Esophagus muscularis mucosa (tissue), 4 donors: ENCODE measurements at regions not wholly inside any gene's neighbourhood (a gene's known extent, or its start where the extent isn't known, plus 50 kb on each side); places are given as distances from the start of the nearest gene placed in this dataset.
"Not testable (repeated sequence)": the region's sequence is repeated elsewhere in the genome, so short reads cannot be mapped to it uniquely, and the experiment has no call there.

Experiments used
- DNase-seq: peaks from one replicate; pipeline ENCODE4 v3.0.0-alpha.2; 2017; ENCODE audit errors: extremely low spot score
- H3K27ac ChIP-seq, 4 donors: fragments of 200-600 bp; sonication (generic); replicated peaks in 1 of 4; 1 replicate in 3 of 4; 2 replicates in 1 of 4; pipeline ENCODE4 v1.5.1; 2016 to 2019; ENCODE audit warnings: mild to moderate bottlenecking in 1 of 4
- H3K27me3 ChIP-seq, 4 donors: fragments of 200-600 bp; sonication (generic); one replicate each; pipeline versions ENCODE4 v1.5.1 to v1.6.0; 2016 to 2019
- H3K36me3 ChIP-seq, 4 donors: fragments of 200-600 bp; sonication (generic); one replicate each; pipeline ENCODE4 v1.5.1; 2016 to 2019
- H3K4me1 ChIP-seq, 4 donors: fragments of 200-600 bp; sonication (generic); one replicate each; pipeline ENCODE4 v1.5.1; 2016 to 2019
- H3K4me3 ChIP-seq, 4 donors: fragments of 200-600 bp; sonication (generic); 1 replicate in 2 of 4; 2 replicates in 2 of 4; pipeline ENCODE4 v1.5.1; 2016 to 2019; ENCODE audit warnings: mild to moderate bottlenecking in 4 of 4, moderate library complexity in 1 of 4
- H3K9me3 ChIP-seq, 4 donors: fragments of 200-600 bp; sonication (generic); 1 replicate in 3 of 4; 2 replicates in 1 of 4; pipeline ENCODE4 v1.5.1; 2016 to 2019
- WGBS: methylation state at CpG from one replicate; pipeline ENCODE4 v1.1.5; 2018; 5-methylcytosine and 5-hydroxymethylcytosine counted together
- intact Hi-C: fragments of 100-400 bp; cut with DNase I; formaldehyde crosslinking; loops from one replicate; pipeline ENCODE4 v1.15.1; 2023

DNA sequence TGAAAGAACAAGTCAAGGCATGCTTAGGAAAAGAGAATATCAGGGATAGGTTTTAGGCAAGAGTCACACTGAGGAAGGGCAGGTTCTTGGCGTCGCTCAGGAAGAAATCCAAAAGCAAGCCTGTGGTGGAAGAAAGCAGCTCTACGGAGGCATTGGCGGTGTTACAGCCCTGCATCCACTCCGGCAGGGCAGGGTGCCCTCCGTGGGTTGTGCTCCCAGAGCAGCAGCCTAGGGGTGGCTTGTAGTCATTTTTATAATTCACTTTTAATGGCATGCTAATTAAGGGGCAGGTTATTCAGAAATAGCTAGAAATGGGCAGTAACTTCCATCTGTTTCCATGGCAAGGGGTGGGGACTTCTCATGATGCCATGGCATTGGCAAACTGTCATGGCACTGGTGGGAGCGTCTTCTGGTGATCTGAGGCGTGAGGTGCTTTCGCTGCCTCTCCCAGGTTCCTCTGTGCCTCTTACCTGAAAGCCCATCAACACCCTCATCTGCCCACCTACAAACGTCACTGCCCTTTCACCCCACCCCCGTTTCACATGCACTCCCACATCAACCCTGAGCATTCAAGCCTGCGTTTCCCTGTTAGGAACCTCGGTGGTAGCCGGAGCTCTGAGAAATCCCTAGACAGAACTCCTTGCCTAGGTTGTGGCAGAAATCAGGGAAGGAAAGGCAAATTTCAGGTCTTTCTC, 1763.8 kb upstream of the TPTE start:
- H3K36me3 ChIP-seq, H3K4me3 ChIP-seq, H3K27ac ChIP-seq, H3K4me1 ChIP-seq, DNase-seq, intact Hi-C loops: not testable (repeated sequence)
- peaks cover 0 to 25% (median 4%) of the 10 kb centered on the region in 4 donors for H3K9me3 ChIP-seq
- WGBS = 63% methylated on average over 14 of the region's 14 CpGs
- H3K27me3 ChIP-seq = peaks cover 0 to 11% (median 0%) of the 10 kb centered on the region in 4 donors

DNA sequence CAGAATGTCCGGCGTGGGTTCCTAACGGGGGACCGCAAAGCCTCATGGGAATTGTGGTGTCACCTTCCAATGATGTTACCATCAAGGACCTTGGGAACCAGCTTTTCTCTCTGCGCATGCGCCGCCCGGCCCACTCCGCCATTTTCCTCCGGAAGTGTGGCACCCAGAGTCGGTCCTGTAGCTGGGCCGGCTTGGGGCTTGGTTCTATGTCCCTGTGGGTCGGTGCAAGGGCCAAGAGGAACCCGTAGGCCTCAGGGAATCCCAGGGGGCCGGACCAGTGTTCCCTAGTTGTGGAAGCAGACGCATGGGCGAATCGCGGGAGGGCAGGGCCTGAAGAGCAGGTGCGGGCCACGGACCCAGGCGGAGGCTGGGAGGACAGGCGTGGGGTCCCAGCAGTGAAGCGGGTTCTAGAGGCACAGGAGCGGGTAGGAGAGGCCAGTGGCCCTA, 1762.4 kb upstream of the TPTE start:
- peak; percentile 92 for DNase-seq
- H3K36me3 ChIP-seq, H3K4me3 ChIP-seq, intact Hi-C loops, H3K4me1 ChIP-seq, H3K27ac ChIP-seq: not testable (repeated sequence)
- Histone ChIP-seq H3K27me3 (peaks cover 0 to 11% (median 0%) of the 10 kb centered on the region in 4 donors), H3K9me3 (peaks cover 0 to 39% (median 9%) of the 10 kb centered on the region in 4 donors)
- 82% methylated on average over 25 of the region's 25 CpGs for WGBS

DNA sequence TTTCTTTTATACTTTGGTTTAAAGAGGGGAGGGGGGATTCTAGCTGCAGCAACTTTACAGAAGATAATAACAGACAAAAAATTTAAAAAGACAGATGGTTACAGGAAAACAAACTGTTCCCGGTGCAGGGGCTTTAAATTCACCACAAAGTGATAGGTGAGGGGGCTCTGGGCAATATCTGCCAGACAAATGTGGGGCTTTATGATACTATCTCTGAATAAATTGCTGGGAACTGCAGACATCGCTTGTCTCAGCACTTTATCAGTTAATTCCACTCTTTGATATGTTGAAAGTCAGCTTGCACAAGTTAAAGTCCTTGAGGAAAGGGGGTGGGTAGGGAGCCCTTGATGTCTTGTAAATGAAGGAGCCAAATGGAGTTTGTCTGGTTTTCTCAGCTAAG, 1759.1 kb upstream of the TPTE start:
- H3K27ac ChIP-seq, H3K4me1 ChIP-seq, intact Hi-C loops, DNase-seq, H3K36me3 ChIP-seq, H3K4me3 ChIP-seq: not testable (repeated sequence)
- Histone ChIP-seq H3K27me3 (peaks cover 0 to 11% (median 0%) of the 10 kb centered on the region in 4 donors), H3K9me3 (peaks cover 0 to 49% (median 15%) of the 10 kb centered on the region in 4 donors)
- WGBS = 15% methylated on average over 2 of the region's 2 CpGs

DNA sequence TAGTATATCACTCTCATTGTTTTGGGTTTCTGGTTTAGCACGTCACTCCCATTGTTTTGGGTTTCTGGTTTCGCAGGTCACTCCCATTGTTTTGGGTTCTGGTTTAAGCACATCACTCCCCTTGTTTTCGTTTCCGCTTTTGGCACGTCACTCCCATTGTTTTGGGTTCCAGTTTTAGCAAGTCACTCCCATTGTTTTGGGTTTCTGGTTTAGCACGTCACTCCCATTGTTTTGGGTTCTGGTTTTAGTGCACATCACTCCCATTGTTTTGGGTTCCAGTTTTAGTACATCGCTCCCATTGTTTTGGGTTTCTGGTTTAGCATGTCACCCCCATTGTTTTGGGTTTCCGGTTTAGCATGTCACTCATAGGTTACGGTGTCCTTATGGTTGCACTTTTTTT, 1757.0 kb upstream of the TPTE start:
- WGBS = 72% methylated on average over 9 of the region's 9 CpGs
- peaks cover 0 to 33% (median 12%) of the 10 kb centered on the region in 4 donors for H3K9me3 ChIP-seq
- H3K27me3 ChIP-seq, H3K36me3 ChIP-seq, intact Hi-C loops, H3K4me3 ChIP-seq, H3K27ac ChIP-seq, H3K4me1 ChIP-seq, DNase-seq: not testable (repeated sequence)

DNA sequence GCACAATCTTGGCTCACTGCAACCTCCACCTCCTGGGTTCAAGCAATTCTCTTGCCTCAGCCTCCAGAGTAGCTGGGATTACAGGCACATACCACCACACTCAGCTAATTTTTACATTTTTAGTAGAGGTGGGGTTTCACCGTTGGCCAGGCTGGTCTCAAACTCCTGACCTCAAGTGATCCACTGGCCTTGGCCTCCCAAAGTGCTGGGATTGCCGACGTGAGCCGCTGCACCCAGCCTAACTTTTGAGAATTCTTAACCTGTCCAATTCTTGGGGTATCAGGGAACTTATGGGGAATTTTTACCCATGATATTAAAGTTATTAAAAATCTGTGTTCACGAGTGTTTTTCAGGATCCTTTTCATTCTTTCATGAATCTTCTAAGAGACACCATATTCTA, 1755.2 kb upstream of the TPTE start:
- WGBS = 57% methylated on average over 5 of the region's 5 CpGs
- H3K9me3 ChIP-seq = peaks cover 0 to 32% (median 12%) of the 10 kb centered on the region in 4 donors
- intact Hi-C loops, H3K36me3 ChIP-seq, DNase-seq, H3K27ac ChIP-seq, H3K27me3 ChIP-seq, H3K4me1 ChIP-seq, H3K4me3 ChIP-seq: not testable (repeated sequence)

DNA sequence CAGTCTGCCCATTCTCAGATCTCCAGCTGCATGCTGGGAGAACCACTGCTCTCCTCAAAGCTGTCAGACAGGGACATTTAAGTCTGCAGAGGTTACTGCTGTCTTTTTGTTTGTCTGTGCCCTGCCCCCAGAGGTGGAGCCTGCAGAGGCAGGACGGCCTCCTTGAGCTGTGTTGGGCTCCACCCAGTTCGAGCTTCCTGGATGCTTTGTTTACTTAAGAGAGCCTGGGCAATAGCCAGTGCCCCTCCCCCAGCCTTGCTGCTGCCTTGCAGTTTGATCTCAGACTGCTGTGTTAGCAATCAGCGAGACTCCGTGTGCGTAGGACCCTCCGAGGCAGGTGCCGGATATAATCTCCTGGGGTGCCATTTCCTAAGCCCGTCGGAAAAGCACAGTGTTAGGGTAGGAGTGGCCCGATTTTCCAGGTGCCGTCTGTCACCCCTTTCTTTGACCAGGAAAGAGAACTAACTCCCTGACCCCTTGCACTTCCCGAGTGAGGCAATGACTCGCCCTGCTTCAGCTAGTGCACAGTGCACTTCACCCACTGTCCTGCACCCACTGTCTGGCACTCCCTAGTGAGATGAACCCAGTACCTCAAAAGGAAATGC, 1748.4 kb upstream of the TPTE start:
- H3K27me3 ChIP-seq, DNase-seq, intact Hi-C loops, H3K27ac ChIP-seq, H3K4me1 ChIP-seq, H3K4me3 ChIP-seq, H3K36me3 ChIP-seq: not testable (repeated sequence)
- WGBS = 78% methylated on average over 5 of the region's 13 CpGs
- peaks cover 0 to 36% (median 2%) of the 10 kb centered on the region in 4 donors for H3K9me3 ChIP-seq

DNA sequence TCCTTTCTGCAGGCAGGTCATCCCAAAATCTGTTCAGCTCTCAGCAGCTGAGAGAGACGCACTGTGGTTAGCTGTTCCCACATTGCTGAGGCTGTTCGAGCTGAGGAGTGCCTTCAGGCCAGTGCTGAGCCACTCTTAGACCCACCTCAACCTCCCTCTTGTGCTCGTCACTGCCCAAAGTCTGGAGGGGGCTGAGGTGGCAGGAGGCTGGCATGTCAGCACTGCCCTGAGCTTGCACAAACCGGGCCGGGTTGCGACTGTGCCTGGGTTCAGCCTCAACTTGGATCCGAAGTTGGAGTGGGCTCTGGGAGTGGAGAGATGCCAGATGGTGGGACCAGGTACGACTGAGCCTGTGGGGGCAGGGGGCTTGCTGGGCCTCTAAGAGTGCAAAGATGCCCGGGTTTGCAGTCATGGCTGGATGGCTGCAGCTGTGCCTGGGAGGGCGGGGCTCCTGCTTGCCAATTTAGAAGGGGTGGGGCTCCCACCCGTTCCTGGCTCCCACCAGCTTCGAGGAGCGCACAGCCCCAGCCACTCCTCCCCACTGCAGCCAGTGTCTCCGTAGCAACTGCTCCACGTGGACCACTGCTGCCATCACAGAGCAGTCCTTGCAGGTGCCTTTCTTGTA, 1745.7 kb upstream of the TPTE start:
- H3K4me3 ChIP-seq, H3K27me3 ChIP-seq, H3K4me1 ChIP-seq, intact Hi-C loops, H3K27ac ChIP-seq, DNase-seq, H3K36me3 ChIP-seq: not testable (repeated sequence)
- peaks cover 0 to 40% (median 4%) of the 10 kb centered on the region in 4 donors for H3K9me3 ChIP-seq
- WGBS = 62% methylated on average over 15 of the region's 15 CpGs

DNA sequence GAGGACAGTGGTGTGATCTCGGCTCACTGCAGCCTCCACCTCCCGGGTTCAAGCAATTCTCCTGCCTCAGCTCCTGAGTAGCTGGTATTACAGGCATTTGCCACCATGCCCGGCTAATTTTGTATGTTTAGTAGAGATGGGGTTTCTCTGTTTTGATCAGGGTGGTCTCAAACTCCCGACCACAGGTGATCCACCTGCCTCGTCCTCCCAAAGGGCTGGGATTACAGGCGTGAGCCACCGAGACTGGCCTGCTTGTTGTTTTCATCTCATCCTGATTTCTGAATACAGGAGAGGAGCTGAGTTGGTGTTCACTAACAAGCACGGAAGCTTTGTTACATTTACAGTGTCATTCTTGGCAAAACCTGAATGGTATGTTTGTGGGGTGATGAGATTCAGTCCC, 1744.1 kb upstream of the TPTE start:
- H3K27ac ChIP-seq, intact Hi-C loops, H3K36me3 ChIP-seq, H3K4me1 ChIP-seq, DNase-seq, H3K27me3 ChIP-seq, H3K4me3 ChIP-seq: not testable (repeated sequence)
- WGBS = 67% methylated on average over 7 of the region's 8 CpGs
- peaks cover 0 to 38% (median 2%) of the 10 kb centered on the region in 4 donors for H3K9me3 ChIP-seq

DNA sequence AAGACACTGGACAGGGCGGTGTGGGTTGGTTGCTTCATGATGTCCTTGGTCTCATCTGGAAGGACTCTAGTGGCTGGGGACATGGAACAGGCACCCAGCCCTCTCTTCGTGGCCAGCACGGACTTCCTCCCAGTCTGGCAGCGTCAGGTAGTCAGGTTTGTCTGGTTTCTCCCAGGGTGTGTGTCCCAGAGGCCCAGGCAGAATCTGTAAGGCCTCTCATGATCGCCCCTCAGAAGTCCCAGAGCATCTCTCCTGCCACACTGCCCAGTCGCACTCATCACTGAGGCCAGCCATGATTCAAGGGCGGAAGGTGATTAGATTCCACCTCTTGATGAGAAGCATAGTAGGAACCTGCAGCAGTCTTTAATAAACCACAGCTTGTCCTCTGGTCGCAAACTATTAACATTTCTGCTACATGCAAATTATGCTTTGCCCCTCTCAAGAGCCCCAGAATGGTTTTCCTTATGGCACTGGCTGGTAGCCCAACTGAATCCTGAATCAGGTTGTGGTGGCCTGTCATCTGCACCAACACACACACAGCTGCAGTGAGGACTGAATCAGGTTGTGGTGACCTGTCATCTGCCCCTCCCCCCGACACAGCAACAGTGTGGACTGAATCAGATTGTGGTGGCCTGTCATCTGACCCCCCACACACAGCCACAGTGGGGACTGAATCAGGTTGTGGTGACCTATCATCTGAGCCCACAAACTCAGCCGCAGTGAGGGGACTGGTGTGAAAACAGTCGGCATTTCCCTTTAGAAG, 1742.9 kb upstream of the TPTE start:
- intact Hi-C loops, H3K4me3 ChIP-seq, H3K4me1 ChIP-seq, H3K36me3 ChIP-seq, H3K27me3 ChIP-seq, H3K27ac ChIP-seq: not testable (repeated sequence)
- WGBS = 49% methylated on average over 8 of the region's 11 CpGs
- H3K9me3 ChIP-seq = peaks cover 0 to 33% (median 2%) of the 10 kb centered on the region in 4 donors
- DNase-seq = peak; percentile 91

DNA sequence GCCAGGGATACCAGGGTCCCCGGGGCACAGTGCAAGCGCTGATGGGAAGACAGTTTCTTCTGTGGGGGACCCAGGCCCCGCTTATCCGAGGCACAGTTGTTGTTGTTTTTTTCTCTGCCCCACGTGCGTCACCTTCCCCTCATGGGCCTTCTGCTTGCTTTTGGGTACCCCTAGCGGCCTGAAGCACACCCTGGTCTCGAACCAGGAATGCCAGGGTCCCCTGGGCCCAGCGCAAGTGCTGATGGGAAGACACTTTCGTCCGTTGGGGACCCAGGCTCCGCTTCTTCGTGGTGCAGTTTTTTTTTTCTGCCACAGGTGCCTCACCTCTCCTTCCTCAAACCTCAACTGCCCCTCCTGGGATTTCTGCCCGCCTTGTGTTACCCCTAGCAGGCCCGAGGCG, 1708.5 kb upstream of the TPTE start:
- H3K4me3 ChIP-seq, DNase-seq, intact Hi-C loops, H3K9me3 ChIP-seq, H3K4me1 ChIP-seq, H3K27me3 ChIP-seq, H3K27ac ChIP-seq, H3K36me3 ChIP-seq: not testable (repeated sequence)
- 71% methylated on average over 9 of the region's 16 CpGs for WGBS

DNA sequence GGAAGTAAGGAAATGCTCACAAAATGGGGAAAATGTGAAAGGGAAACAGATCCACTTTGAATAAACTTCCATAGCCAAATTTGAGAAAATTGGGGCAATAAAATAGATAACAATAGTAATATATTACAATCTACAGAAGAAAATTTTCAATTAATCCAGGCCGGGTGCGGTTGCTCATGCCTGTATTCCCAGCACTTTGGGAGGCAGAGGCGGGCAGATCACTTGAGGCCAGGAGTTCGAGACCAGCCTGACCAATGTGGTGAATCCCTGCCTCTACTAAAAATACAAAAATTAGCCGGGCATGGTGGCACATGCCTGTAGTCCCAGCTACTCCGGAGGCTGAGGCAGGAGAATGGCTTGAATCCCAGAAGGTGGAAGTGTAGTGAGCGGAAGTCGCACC, 1687.1 kb upstream of the TPTE start:
- H3K27ac ChIP-seq, H3K9me3 ChIP-seq, H3K27me3 ChIP-seq, intact Hi-C loops, H3K4me1 ChIP-seq, H3K4me3 ChIP-seq, H3K36me3 ChIP-seq: not testable (repeated sequence)
- DNase-seq = peak; percentile 78
- WGBS = 66% methylated on average over 6 of the region's 8 CpGs
